Adrenal gland (tissue), 5 donors: ENCODE measurements at regions not wholly inside any gene's neighbourhood (a gene's known extent, or its start where the extent isn't known, plus 50 kb on each side); places are given as distances from the start of the nearest gene placed in this dataset.

Experiments
- CTCF ChIP-seq, 6 experiments: fragments of 450-650 bp in 4 of 6; fragments of 200-600 bp in 2 of 6; sonication (generic) in 1 of 6; IDR thresholded peaks; 1 replicate in 5 of 6; 2 replicates in 1 of 6; pipeline versions ENCODE4 v1.5.1 to v1.8.0; 2016 to 2021; ENCODE audit warnings: antibody characterized with exemption in 6 of 6, mild to moderate bottlenecking in 2 of 6, moderate library complexity in 1 of 6
- POLR2A ChIP-seq, 2 donors: fragments of 450-650 bp; IDR thresholded peaks; one replicate each; pipeline ENCODE4 v1.6.1; 2017; ENCODE audit warnings: antibody characterized with exemption in 2 of 2, mild to moderate bottlenecking in 2 of 2, moderate library complexity in 1 of 2
- donor health status: DM: no; HTN: no; CAD: no.

- TF ChIP-seq CTCF (IDR thresholded peaks at IDR 0.05) (no peak), POLR2A (IDR thresholded peaks at IDR 0.05) (no peak)
Observed at GRCh38 chr4:120215350-120215749, 148.7 kb upstream of the MAD2L1 start.
